Peyer's patch (tissue), 4 donors: ENCODE measurements at regions not wholly inside any gene's neighbourhood (a gene's known extent, or its start where the extent isn't known, plus 50 kb on each side); places are given as distances from the start of the nearest gene placed in this dataset.
"Not testable (repeated sequence)": the region's sequence is repeated elsewhere in the genome, so short reads cannot be mapped to it uniquely, and the experiment has no call there.

ENCODE experiments used
- DNase-seq, 3 donors: peaks; one replicate each; pipeline ENCODE4 v3.0.0-alpha.2; 2017 to 2019
- H3K27ac ChIP-seq, 4 donors: fragments of 200-600 bp; sonication (generic); one replicate each; pipeline ENCODE4 v1.5.1; 2016 to 2019
- H3K27me3 ChIP-seq, 2 donors: fragments of 200-600 bp; sonication (generic); one replicate each; pipeline ENCODE4 v1.5.1; 2019
- H3K36me3 ChIP-seq, 3 donors: fragments of 200-600 bp; sonication (generic); one replicate each; pipeline ENCODE4 v1.5.1; 2016 to 2019
- H3K4me1 ChIP-seq, 4 donors: fragments of 200-600 bp; sonication (generic); one replicate each; pipeline ENCODE4 v1.5.1; 2016 to 2019
- H3K4me3 ChIP-seq, 4 donors: fragments of 200-600 bp; sonication (generic); 1 replicate in 3 of 4; 2 replicates in 1 of 4; pipeline ENCODE4 v1.5.1; 2016 to 2019; ENCODE audit warnings: mild to moderate bottlenecking in 1 of 4
- H3K9me3 ChIP-seq, 4 donors: fragments of 200-600 bp; sonication (generic); one replicate each; pipeline ENCODE4 v1.5.1; 2016 to 2019; ENCODE audit warnings: mild to moderate bottlenecking in 1 of 4
- POLR2A ChIP-seq, 2 donors: fragments of 450-650 bp; IDR thresholded peaks; one replicate each; pipeline ENCODE4 v1.5.1; 2017; ENCODE audit warnings: antibody characterized with exemption in 2 of 2, mild to moderate bottlenecking in 2 of 2, moderate library complexity in 2 of 2
- TF ChIP-seq, protein P1 (sequence below), 6 experiments: fragments of 450-650 bp in 4 of 6; fragments of 200-600 bp in 2 of 6; sonication (generic) in 1 of 6; IDR thresholded peaks; one replicate each; pipeline ENCODE4 v1.5.1; 2017 to 2019; ENCODE audit warnings: antibody characterized with exemption in 6 of 6, mild to moderate bottlenecking in 3 of 6, moderate library complexity in 1 of 6

- Histone ChIP-seq H3K4me3 (no peak overlapping the region), H3K9me3 (no peaks in the 10 kb centered on the region), H3K4me1 (no peaks in the 10 kb centered on the region), H3K27ac (no peak overlapping the region), H3K36me3 (no peaks in the 10 kb centered on the region), H3K27me3 (no peaks in the 10 kb centered on the region)
- no peak for DNase-seq
- no peak for TF ChIP-seq POLR2A (IDR thresholded peaks at IDR 0.05)
- TF ChIP-seq, protein P1, sequence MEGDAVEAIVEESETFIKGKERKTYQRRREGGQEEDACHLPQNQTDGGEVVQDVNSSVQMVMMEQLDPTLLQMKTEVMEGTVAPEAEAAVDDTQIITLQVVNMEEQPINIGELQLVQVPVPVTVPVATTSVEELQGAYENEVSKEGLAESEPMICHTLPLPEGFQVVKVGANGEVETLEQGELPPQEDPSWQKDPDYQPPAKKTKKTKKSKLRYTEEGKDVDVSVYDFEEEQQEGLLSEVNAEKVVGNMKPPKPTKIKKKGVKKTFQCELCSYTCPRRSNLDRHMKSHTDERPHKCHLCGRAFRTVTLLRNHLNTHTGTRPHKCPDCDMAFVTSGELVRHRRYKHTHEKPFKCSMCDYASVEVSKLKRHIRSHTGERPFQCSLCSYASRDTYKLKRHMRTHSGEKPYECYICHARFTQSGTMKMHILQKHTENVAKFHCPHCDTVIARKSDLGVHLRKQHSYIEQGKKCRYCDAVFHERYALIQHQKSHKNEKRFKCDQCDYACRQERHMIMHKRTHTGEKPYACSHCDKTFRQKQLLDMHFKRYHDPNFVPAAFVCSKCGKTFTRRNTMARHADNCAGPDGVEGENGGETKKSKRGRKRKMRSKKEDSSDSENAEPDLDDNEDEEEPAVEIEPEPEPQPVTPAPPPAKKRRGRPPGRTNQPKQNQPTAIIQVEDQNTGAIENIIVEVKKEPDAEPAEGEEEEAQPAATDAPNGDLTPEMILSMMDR (IDR thresholded peaks at IDR 0.05), result no peak
These were observed 370.0 kb upstream of the GHITM start for GRCh38 chr10:83769281-83769820.

DNA sequence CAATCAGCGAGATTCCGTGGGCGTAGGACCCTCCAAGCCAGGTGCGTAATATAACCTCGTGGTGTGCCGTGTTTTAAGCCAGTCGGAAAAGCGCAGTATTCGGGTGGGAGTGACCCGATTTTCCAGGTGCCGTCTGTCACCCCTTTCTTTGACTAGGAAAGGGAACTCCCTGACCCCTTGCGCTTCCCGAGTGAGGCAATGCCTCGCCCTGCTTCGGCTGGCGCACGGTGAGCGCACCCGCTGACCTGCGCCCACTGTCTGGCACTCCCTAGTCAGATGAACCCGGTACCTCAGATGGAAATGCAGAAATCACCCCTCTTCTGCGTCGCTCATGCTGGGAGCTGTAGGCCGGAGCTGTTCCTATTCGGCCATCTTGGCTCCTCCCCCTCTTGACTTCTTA, 352.6 kb upstream of the GHITM start:
- H3K4me3 ChIP-seq, H3K9me3 ChIP-seq, DNase-seq, H3K4me1 ChIP-seq, H3K27ac ChIP-seq, H3K27me3 ChIP-seq, H3K36me3 ChIP-seq: not testable (repeated sequence)

- H3K4me3 ChIP-seq, result no peak overlapping the region
- no peak for DNase-seq
- no peaks in the 10 kb centered on the region for H3K36me3 ChIP-seq
- H3K27me3 ChIP-seq, result no peaks in the 10 kb centered on the region
- TF ChIP-seq POLR2A (IDR thresholded peaks at IDR 0.05), result no peak
- TF ChIP-seq, protein P1 (IDR thresholded peaks at IDR 0.05), result no peak
- H3K4me1 ChIP-seq, result no peaks in the 10 kb centered on the region
- peaks cover 0 to 4% (median 0%) of the 10 kb centered on the region in 4 donors for H3K9me3 ChIP-seq
- no peak overlapping the region for H3K27ac ChIP-seq
These were observed 337.3 kb upstream of the GHITM start for GRCh38 chr10:83801983-83802382.

- Histone ChIP-seq H3K4me3 (no peak overlapping the region), H3K27me3 (no peaks in the 10 kb centered on the region), H3K9me3 (peaks cover 0 to 4% (median 0%) of the 10 kb centered on the region in 4 donors), H3K27ac (no peak overlapping the region), H3K36me3 (no peaks in the 10 kb centered on the region), H3K4me1 (no peaks in the 10 kb centered on the region)
- no peak for DNase-seq
- no peak for TF ChIP-seq POLR2A (IDR thresholded peaks at IDR 0.05)
- TF ChIP-seq, protein P1 (IDR thresholded peaks at IDR 0.05), result no peak
These were observed 332.6 kb upstream of the GHITM start for GRCh38 chr10:83806717-83807116.

DNA sequence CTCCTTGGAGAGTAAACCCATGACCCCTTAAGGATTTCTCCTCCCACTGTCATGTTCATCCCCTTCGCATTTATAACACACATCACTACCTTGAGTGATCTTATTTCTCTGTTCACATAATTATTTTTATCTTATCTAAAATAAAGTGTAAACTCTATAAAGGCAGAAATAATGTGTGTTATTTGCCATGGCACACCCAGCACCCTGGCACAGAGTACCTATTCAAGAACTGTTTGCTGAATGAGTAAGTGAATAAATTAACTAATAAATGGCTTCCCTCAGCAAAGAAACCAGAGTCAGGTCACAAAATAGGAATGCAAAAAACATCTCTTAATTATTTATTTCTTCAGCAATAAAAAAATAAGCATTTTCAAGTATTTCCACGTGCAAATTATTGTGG, 330.3 kb upstream of the GHITM start:
- Histone ChIP-seq H3K4me1 (no peaks in the 10 kb centered on the region), H3K4me3 (no peak overlapping the region), H3K27ac (no peak overlapping the region), H3K9me3 (no peaks in the 10 kb centered on the region), H3K36me3 (no peaks in the 10 kb centered on the region), H3K27me3 (no peaks in the 10 kb centered on the region)
- no peak for TF ChIP-seq POLR2A (IDR thresholded peaks at IDR 0.05)
- TF ChIP-seq, protein P1 (IDR thresholded peaks at IDR 0.05), result no peak
- no peak for DNase-seq

DNA sequence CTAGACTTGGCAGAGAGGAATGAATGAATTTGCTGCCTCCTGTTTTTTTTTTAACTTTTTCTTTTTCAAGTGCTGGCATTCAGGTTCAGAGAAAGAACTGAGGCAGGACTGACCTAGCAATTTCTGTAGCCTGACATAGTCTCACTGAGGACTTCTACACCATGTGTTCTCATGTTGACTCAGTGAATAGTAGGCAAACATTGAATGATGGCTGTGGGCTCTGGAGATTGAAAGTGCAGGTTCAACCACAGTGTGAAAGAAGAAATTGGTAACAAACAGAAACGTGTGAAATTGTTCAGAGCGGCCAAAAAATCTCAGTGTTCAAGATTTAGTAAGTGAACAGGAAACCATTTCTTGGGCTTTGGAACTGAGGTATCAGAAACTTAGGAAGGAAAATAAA, 322.4 kb upstream of the GHITM start:
- H3K27ac ChIP-seq, result no peak overlapping the region
- H3K4me3 ChIP-seq, result no peak overlapping the region
- H3K4me1 ChIP-seq, result no peaks in the 10 kb centered on the region
- H3K27me3 ChIP-seq, result no peaks in the 10 kb centered on the region
- no peak for DNase-seq
- H3K36me3 ChIP-seq, result no peaks in the 10 kb centered on the region
- H3K9me3 ChIP-seq, result no peaks in the 10 kb centered on the region
- TF ChIP-seq POLR2A (IDR thresholded peaks at IDR 0.05), result no peak
- TF ChIP-seq, protein P1 (IDR thresholded peaks at IDR 0.05), result no peak
